ENCODE measurements at regions not wholly inside any gene's neighbourhood (a gene's known extent, or its start where the extent isn't known, plus 50 kb on each side); places are given as distances from the start of the nearest gene placed in this dataset.

DNA sequence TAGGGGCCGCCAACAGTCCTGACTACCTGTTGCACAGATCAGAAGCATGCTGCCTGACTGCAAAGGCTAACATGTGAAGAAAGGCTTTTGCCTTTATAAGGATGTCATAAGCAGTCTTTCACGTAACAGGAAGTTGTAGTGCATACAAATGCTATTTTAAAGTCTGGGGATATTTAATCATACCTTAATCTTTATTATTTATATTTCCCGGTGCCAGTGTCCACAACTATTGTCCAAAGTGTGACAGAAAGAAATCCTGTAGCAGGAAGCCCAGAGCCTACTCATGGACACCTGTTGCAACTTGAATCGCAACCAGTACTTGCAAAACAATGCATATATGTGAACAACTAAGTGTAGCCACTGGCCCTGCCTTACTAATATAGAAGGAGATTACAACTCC is 235.8 kb downstream of the ALDH8A1 start:
- TF ChIP-seq, protein P1, sequence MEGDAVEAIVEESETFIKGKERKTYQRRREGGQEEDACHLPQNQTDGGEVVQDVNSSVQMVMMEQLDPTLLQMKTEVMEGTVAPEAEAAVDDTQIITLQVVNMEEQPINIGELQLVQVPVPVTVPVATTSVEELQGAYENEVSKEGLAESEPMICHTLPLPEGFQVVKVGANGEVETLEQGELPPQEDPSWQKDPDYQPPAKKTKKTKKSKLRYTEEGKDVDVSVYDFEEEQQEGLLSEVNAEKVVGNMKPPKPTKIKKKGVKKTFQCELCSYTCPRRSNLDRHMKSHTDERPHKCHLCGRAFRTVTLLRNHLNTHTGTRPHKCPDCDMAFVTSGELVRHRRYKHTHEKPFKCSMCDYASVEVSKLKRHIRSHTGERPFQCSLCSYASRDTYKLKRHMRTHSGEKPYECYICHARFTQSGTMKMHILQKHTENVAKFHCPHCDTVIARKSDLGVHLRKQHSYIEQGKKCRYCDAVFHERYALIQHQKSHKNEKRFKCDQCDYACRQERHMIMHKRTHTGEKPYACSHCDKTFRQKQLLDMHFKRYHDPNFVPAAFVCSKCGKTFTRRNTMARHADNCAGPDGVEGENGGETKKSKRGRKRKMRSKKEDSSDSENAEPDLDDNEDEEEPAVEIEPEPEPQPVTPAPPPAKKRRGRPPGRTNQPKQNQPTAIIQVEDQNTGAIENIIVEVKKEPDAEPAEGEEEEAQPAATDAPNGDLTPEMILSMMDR (conservative IDR thresholded peaks at IDR 0.05; ENCODE audit: low read length), result no peak
- TF ChIP-seq EZH2phosphoT487 (IDR thresholded peaks at IDR 0.05; ENCODE audit: borderline replicate concordance), result no peak

Measured in Loucy (cell line).